SK-N-MC (cell line): ENCODE measurements at regions not wholly inside any gene's neighbourhood (a gene's known extent, or its start where the extent isn't known, plus 50 kb on each side); places are given as distances from the start of the nearest gene placed in this dataset.

Source experiments
- DNase-seq: peaks from one replicate; pipeline ENCODE4 v3.0.0-alpha.2; 2011; ENCODE audit warnings: low read depth, low spot score
- H3K27ac ChIP-seq: fragments of 200-600 bp; sonication (generic); 2 replicates; pipeline ENCODE4 v1.5.1; 2016; ENCODE audit warnings: mixed run types
- H3K36me3 ChIP-seq: fragments of 200-600 bp; sonication (generic); 2 replicates; pipeline ENCODE4 v1.6.1; 2017; ENCODE audit warnings: antibody characterized with exemption, low read length, mixed read lengths; ENCODE audit not compliant: insufficient read depth
- H3K4me3 ChIP-seq: fragments of 200-600 bp; sonication (generic); 2 replicates; pipeline ENCODE4 v1.5.1; 2016
- H3K9ac ChIP-seq: fragments of 200-600 bp; sonication (generic); 2 replicates; pipeline ENCODE4 v1.8.0; 2017; ENCODE audit warnings: mixed run types, mixed read lengths; ENCODE audit not compliant: insufficient read length
- H3K9me3 ChIP-seq: fragments of 200-600 bp; sonication (generic); 2 replicates; pipeline ENCODE4 v1.6.1; 2017; ENCODE audit warnings: low read depth, mild to moderate bottlenecking, antibody characterized with exemption, low read length, moderate library complexity, mixed read lengths
- EZH2 ChIP-seq: fragments of 200-600 bp; sonication (generic); IDR thresholded peaks from one replicate; pipeline ENCODE4 v1.6.1; 2017; ENCODE audit warnings: antibody characterized with exemption
- FOXP2 ChIP-seq: optimal IDR thresholded peaks from 2 replicates; pipeline ENCODE3; 2011; ENCODE audit warnings: mild to moderate bottlenecking, moderate library complexity; ENCODE audit not compliant: insufficient read depth; ENCODE audit errors: extremely low read length, control extremely low read depth
- POLR2AphosphoS5 ChIP-seq: IDR thresholded peaks from 2 replicates; pipeline ENCODE4 v1.6.1; 2012; ENCODE audit warnings: mild to moderate bottlenecking, low read depth, low read length, borderline replicate concordance

DNA sequence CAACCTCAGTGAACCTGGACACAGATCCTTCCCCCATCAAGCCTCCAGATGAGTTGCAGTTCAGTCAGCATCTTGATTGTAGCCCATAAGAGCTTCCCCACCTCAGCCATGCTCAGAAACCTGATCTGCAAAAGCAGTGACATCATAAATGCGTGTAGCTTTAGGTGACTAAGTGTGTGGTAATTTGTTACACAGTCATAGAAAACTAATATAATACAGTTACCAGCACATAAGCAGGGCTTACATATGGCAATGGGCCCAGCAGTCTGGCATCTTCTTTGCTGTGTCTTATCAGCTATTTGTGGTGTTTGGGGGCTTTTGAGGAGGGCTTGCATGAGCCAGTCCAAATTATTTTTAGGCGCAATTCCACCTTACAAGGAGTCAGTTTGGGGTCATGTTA is 807.0 kb downstream of the SLC4A3 start:
- H3K27ac ChIP-seq = no peak overlapping the region
- no peak for DNase-seq
- no peak overlapping the region for H3K9ac ChIP-seq
- no peaks in the 10 kb centered on the region for H3K36me3 ChIP-seq
- no peaks in the 10 kb centered on the region for H3K9me3 ChIP-seq
- no peak overlapping the region for H3K4me3 ChIP-seq
- TF ChIP-seq FOXP2 (no peak), EZH2 (no peak), POLR2AphosphoS5 (no peak)

DNA sequence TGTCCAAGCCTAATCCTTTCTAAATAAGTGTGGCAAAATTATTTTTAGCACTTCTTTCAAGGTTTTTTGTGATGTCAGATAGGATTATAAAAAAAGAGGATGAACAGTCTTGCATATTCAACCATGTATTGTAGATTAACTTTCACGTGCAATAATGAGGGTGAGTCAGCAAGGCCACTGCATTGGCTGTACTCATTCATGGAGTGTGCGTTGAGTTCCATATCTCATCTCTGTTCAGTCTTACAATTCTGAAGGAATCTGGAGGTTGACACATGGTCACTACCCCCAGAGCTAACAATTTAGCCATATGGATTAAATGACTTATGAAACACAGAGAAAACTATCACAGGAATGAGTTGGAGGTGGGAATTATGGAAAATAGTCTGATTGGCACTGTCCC is 810.5 kb downstream of the SLC4A3 start:
- H3K36me3 ChIP-seq = no peaks in the 10 kb centered on the region
- H3K27ac ChIP-seq = no peak overlapping the region
- H3K9me3 ChIP-seq = no peaks in the 10 kb centered on the region
- TF ChIP-seq FOXP2 (no peak), EZH2 (no peak), POLR2AphosphoS5 (no peak)
- H3K4me3 ChIP-seq = no peak overlapping the region
- no peak overlapping the region for H3K9ac ChIP-seq
- no peak for DNase-seq

DNA sequence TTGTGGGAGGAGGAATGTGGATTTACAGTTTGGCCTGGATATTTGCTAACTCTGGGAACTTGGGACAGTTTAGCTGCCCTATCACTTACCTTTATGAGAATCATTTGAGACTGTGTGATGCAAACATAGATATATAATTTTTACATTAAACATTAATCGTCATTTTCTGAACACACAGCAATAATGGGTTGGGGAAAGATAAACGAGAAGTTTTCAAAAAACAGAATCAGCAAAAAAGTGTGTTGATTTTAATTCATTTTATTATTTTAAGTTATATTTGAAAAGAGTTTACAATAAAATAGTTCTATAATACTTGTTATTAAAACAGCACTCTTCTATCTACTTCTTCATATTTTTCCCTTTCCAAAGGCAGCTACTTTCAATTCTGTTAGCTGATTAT is 813.3 kb downstream of the SLC4A3 start:
- Histone ChIP-seq H3K27ac (no peak overlapping the region), H3K9ac (no peak overlapping the region), H3K9me3 (no peaks in the 10 kb centered on the region), H3K4me3 (no peak overlapping the region), H3K36me3 (no peaks in the 10 kb centered on the region)
- no peak for DNase-seq
- no peak for TF ChIP-seq EZH2
- TF ChIP-seq POLR2AphosphoS5 = no peak
- TF ChIP-seq FOXP2 = no peak

DNA sequence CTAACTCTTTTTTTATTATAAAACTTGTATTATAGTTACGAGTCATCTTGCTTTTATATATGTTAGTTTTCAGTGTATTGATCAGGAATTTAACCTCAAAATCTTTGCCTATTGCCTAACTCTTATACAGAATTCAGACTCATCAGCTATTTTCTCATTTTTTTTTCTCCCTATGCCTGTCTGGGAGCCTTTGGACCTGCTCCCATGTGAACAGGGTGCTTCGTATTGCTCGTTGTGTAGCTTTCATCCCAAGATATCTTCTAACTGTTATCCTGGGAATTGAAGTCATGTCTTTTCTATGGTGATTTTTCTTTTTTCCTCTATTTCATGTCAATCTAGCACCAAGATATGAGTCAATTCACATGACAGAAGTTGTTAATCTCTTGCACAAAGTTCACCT is 814.0 kb downstream of the SLC4A3 start:
- H3K9ac ChIP-seq = no peak overlapping the region
- no peaks in the 10 kb centered on the region for H3K36me3 ChIP-seq
- no peak overlapping the region for H3K4me3 ChIP-seq
- H3K27ac ChIP-seq = no peak overlapping the region
- no peak for TF ChIP-seq FOXP2
- TF ChIP-seq POLR2AphosphoS5 = no peak
- no peak for TF ChIP-seq EZH2
- H3K9me3 ChIP-seq = no peaks in the 10 kb centered on the region
- no peak for DNase-seq

DNA sequence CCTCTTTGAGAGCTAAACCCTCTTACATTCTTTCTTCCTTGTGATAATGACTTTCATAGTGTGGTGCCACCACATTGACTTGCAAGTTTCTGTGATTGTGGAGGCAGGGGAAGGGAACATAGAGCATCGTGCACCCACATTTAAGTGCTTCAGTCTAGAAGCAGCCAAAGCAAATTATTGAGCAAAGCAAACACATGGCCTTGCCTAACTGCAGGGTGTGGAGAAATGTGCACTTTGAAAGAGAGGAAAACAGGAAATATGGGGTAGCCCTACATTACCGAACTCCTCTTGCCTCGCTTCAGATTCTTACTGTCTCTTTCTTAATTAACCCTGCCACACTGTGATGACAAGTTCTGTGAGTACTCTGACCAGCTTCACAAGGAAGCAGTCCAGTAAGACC is 814.6 kb downstream of the SLC4A3 start:
- DNase-seq = no peak
- Histone ChIP-seq H3K9ac (no peak overlapping the region), H3K9me3 (no peaks in the 10 kb centered on the region), H3K36me3 (no peaks in the 10 kb centered on the region), H3K4me3 (no peak overlapping the region), H3K27ac (no peak overlapping the region)
- no peak for TF ChIP-seq EZH2
- TF ChIP-seq FOXP2 = no peak
- no peak for TF ChIP-seq POLR2AphosphoS5

DNA sequence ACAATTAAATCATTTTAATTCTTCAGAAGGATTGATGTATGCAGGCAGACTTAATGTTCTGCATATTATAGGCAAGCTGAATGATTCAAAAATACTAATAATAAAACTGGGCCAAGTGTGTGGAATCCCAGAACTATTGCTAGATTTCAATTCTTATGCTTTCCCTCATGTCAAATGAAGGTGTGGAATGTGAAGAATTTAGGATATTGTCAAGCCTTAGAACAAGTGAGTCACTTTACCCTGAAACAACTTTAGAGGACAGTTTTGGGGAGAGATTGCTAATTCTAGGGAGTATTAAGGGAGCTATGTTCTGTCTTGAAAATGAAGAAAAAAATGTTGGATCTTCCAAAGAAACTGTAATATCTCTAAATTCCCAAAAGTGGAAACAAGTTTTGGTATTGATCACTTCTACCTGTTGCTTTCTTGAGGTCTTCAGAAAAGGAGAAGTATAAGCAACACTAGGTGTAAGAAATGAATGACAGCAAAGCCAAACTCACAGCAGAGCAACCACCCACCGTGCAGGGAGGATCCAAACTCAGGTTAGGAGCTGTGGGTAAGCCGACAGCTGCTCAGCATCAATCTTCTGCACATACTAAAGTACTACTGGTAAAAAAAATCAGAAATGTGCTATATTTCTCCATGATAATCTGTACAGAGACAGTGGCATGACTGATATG is 818.1 kb downstream of the SLC4A3 start:
- Histone ChIP-seq H3K36me3 (no peaks in the 10 kb centered on the region), H3K4me3 (no peak overlapping the region), H3K9ac (no peak overlapping the region), H3K9me3 (no peaks in the 10 kb centered on the region), H3K27ac (no peak overlapping the region)
- TF ChIP-seq FOXP2 (no peak), POLR2AphosphoS5 (no peak), EZH2 (no peak)
- no peak for DNase-seq

DNA sequence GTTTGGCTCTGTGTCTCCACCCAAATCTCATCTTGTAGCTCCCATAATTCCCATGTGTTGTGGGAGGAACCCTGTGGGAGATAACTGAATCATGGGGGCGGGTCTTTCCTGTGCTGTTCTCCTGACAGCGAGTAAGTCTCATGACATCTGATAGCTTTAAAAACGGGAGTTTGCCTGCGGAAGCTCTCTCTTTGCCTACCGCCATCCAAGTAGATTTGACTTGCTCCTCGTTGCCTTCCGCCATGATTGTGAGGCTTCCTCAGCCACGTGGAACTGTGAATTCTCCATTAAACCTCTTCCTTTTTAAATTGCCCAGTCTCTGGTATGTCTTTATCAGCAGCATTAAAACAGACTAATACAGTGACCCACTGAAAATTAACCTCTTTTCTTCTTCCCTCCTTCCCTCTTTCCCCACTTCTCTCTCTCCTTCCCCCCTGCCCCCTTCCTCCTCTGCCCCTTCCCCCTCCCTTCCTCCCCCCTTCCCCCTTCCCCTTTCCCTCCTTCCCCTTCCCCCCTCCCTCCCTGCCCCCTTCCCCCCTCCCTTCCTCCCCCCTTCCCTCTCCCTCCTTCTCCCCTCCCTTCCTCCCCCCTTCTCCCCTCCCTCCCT is 818.8 kb downstream of the SLC4A3 start:
- Histone ChIP-seq H3K4me3 (no peak overlapping the region), H3K27ac (no peak overlapping the region), H3K36me3 (no peaks in the 10 kb centered on the region), H3K9ac (no peak overlapping the region), H3K9me3 (no peaks in the 10 kb centered on the region)
- TF ChIP-seq POLR2AphosphoS5 (no peak), FOXP2 (no peak), EZH2 (no peak)
- no peak for DNase-seq

DNA sequence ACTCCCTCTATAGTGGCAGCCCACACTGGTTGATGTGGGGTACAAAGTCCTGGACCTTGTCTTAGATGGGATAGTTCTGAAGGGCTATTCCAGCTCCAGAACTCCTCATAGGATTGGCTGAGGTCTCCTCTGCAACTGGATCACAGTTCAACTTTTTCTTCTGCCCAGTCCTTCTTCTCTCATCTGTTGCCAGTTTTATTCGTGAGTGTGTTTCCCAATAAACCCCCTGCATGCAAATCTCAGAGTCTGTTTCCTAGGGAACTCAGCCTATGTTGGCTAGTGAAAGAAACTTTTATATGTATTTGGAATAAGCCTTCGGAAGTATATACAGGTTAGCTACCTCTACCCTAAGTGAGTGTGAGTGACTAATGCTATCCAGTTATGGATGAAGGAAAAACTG is 823.4 kb downstream of the SLC4A3 start:
- TF ChIP-seq FOXP2 (no peak), POLR2AphosphoS5 (no peak), EZH2 (no peak)
- DNase-seq = no peak

DNA sequence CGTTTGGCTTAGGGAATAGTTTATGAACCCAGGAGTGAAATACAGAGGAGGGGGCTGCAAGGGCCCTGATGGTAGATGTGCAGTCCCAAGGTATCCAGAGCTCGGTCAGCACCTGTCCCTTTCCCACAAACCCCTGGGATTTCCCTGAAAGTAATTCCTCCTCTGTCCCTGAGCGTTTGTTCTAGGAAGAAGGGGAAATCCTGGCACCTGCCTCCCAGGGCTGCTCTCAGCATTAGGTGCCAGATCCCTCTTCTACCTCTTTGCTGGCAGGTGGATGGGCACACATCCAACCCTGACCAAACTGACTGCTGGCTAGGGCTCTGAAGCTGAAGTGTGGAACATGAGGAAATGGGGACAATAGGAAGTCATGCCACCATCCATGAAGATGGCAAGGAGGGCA is 824.0 kb downstream of the SLC4A3 start:
- Histone ChIP-seq H3K9ac (no peak overlapping the region), H3K36me3 (no peaks in the 10 kb centered on the region), H3K27ac (no peak overlapping the region), H3K4me3 (no peak overlapping the region), H3K9me3 (no peaks in the 10 kb centered on the region)
- DNase-seq = no peak
- no peak for TF ChIP-seq POLR2AphosphoS5
- no peak for TF ChIP-seq FOXP2
- no peak for TF ChIP-seq EZH2

More for the DNA sequence above, 823.4 kb downstream of the SLC4A3 start:
- Histone ChIP-seq H3K36me3 (no peaks in the 10 kb centered on the region), H3K4me3 (no peak overlapping the region), H3K27ac (no peak overlapping the region), H3K9ac (no peak overlapping the region), H3K9me3 (no peaks in the 10 kb centered on the region)
